ENCODE measurements at regions not wholly inside any gene's neighbourhood (a gene's known extent, or its start where the extent isn't known, plus 50 kb on each side); places are given as distances from the start of the nearest gene placed in this dataset.

- Histone ChIP-seq H2BK5ac (ENCODE audit: low read depth, low read length) (no peak overlapping the region), H3K4me1 (replicated peaks in 1 of 4; ENCODE audit: control insufficient read depth in 3 of 4, insufficient read depth in 4 of 4, low read length in 3 of 4) (peaks cover 0 to 6% (median 0%) of the 10 kb centered on the region in 4 experiments; a peak in 1 of 7 replicates)
- CTCF ChIA-PET (ENCODE audit: partially characterized antibody): interaction anchor here (0.6 to 1.2 kb wide), 3 partner anchors 203 to 288 kb away, joined by 3 to 5 read pairs (median 4); no protein-coding TSS in a partner anchor
Measured at GRCh38 chr6:134437376-134437775, 119.5 kb upstream of the SGK1 start.

More at GRCh38 chr6:134437376-134437775, 119.5 kb upstream of the SGK1 start:
- no peak overlapping the region for H2BK12ac ChIP-seq (ENCODE audit: low read depth, low read length)
- no peak overlapping the region for H2BK120ac ChIP-seq (replicated peaks; ENCODE audit: low read depth, low read length)
- no peaks in the 10 kb centered on the region for H3K27me3 ChIP-seq (replicated peaks in 1 of 4; ENCODE audit: control insufficient read depth in 3 of 4, extremely low read depth in 1 of 4, insufficient read depth in 3 of 4, low read length in 3 of 4)
- no peak overlapping the region for H4K8ac ChIP-seq (ENCODE audit: extremely low read depth, insufficient read depth, low read length)
- H3K14ac ChIP-seq (ENCODE audit: insufficient read length): no peak overlapping the region
- H4K91ac ChIP-seq (replicated peaks; ENCODE audit: insufficient read length, low read length): no peak overlapping the region
- H3K4ac ChIP-seq (replicated peaks; ENCODE audit: insufficient read length, low read depth, low read length): no peak overlapping the region
- POLR2A ChIA-PET (ENCODE audit: partially characterized antibody): no interaction called here
- no peak overlapping the region for H3K27ac ChIP-seq (ENCODE audit: low read depth, low read length)
- no peaks in the 10 kb centered on the region; a peak in 1 of 8 replicates for H3K36me3 ChIP-seq (ENCODE audit: control insufficient read depth in 2 of 4, insufficient read depth in 4 of 4, low read length in 3 of 4)
- no peak overlapping the region for H3K4me2 ChIP-seq (ENCODE audit: insufficient read depth in 1 of 2, low read depth in 2 of 2, low read length in 2 of 2)
- no peak overlapping the region for H3K4me3 ChIP-seq (ENCODE audit: extremely low read depth in 1 of 4, insufficient read depth in 2 of 4, low read depth in 3 of 4, low read length in 4 of 4)
- WGBS, 2 experiments (ENCODE audit: extremely low coverage in 1 of 2, insufficient coverage in 1 of 2, insufficient read length in 1 of 2, insufficient replicate concordance in 2 of 2, low coverage in 1 of 2, low lambda C conversion rate in 2 of 2, missing lambda C conversion rate in 1 of 2): 78% methylated on average over 4 of the region's 4 CpGs; no CpG with 5 or more reads in 1 of the 2 experiments
- DNase-seq (ENCODE audit: low read depth in 1 of 2, low spot score in 2 of 2) (no peak), FAIRE-seq (no peak)
- no peak overlapping the region for H3K18ac ChIP-seq (ENCODE audit: extremely low read depth, low read length)
- no peak overlapping the region for H2AK5ac ChIP-seq (ENCODE audit: low read depth, low read length)
- no peak overlapping the region for H3K9ac ChIP-seq (replicated peaks in 1 of 4; ENCODE audit: extremely low read depth in 1 of 4, low read depth in 3 of 4, low read length in 3 of 4)
- H2BK20ac ChIP-seq (ENCODE audit: low read length): no peak overlapping the region
- no peaks in the 10 kb centered on the region for H4K20me1 ChIP-seq (replicated peaks in 1 of 2; ENCODE audit: control insufficient read depth in 1 of 2, insufficient read depth in 2 of 2, low read length in 2 of 2)
- no peak overlapping the region for H3K56ac ChIP-seq (replicated peaks; ENCODE audit: insufficient read length, low read depth, low read length)
- no peaks in the 10 kb centered on the region for H3K79me1 ChIP-seq (ENCODE audit: low read depth, low read length)
- no peaks in the 10 kb centered on the region for H3K9me3 ChIP-seq (ENCODE audit: insufficient read depth in 2 of 2, low read depth in 1 of 2, low read length in 1 of 2)
- TF ChIP-seq RAD21 (IDR thresholded peaks at IDR 0.05 in 1 of 2, conservative IDR thresholded peaks at IDR 0.05 in 1 of 2; ENCODE audit: low read depth in 2 of 2, low read length in 2 of 2) (peak in 1 of 2 experiments; percentile 14; a peak in 1 of 4 replicates), SIRT6 (IDR thresholded peaks at IDR 0.05; ENCODE audit: low read length) (no peak)
- no peaks in the 10 kb centered on the region for H3K79me2 ChIP-seq (ENCODE audit: control insufficient read depth in 1 of 2, insufficient read depth in 2 of 2, low read length in 2 of 2)
- no peak overlapping the region for H4K5ac ChIP-seq (ENCODE audit: insufficient read length, low read depth, low read length)
- H3K23ac ChIP-seq (ENCODE audit: insufficient read length): no peak overlapping the region
- H2AFZ ChIP-seq (ENCODE audit: low read length): no peak overlapping the region
- no peak overlapping the region for H2BK15ac ChIP-seq (ENCODE audit: low read length)
- H3K23me2 ChIP-seq (ENCODE audit: low read depth, low read length): no peaks in the 10 kb centered on the region
